IMR-90 (cell line): ENCODE measurements at regions not wholly inside any gene's neighbourhood (a gene's known extent, or its start where the extent isn't known, plus 50 kb on each side); places are given as distances from the start of the nearest gene placed in this dataset.
"Not testable (repeated sequence)": the region's sequence is repeated elsewhere in the genome, so short reads cannot be mapped to it uniquely, and the experiment has no call there.

Source experiments
- ATAC-seq: fragments of 200-7000 bp; cut with Tn5 transposase; 2 replicates; pipeline ENCODE4 v1.9.1; 2020; ENCODE audit warnings: low read depth, mild to moderate bottlenecking, moderate library complexity
- BruUV-seq: library from RNA; stranded (reverse); fragments of 400-500 nt; replicated peaks from 2 replicates; lab custom pipeline; 2021; lab: Mats Ljungman, UMichigan
- CTCF ChIA-PET: fragments of 300-600 bp; formaldehyde crosslinking; extraction: SDS; loops from one replicate; lab custom pipeline; 2021; ENCODE audit warnings: antibody characterized with exemption; lab: Yijun Ruan, JAX
- POLR2A ChIA-PET: fragments of 300-600 bp; sonication (Branson Sonifier 250); formaldehyde crosslinking; loops from one replicate; lab custom pipeline; 2022; ENCODE audit warnings: antibody characterized with exemption; ENCODE audit not compliant: unreplicated experiment; lab: Charles Lee
- DNase-seq: peaks from one replicate; pipeline ENCODE4 v3.0.0; 2013
- H2AFZ ChIP-seq: replicated peaks from 2 replicates; pipeline ENCODE3; 2013; ENCODE audit warnings: low read length, mild to moderate bottlenecking; ENCODE audit not compliant: poor library complexity
- H2AK5ac ChIP-seq: 2 replicates; pipeline ENCODE4 v1.6.1; 2013; ENCODE audit warnings: low read depth, low read length, inconsistent platforms
- H2AK9ac ChIP-seq: replicated peaks from 2 replicates; pipeline ENCODE3; 2013; ENCODE audit warnings: mild to moderate bottlenecking, low read depth, low read length, moderate library complexity; ENCODE audit not compliant: poor library complexity
- H2BK120ac ChIP-seq: 2 replicates; pipeline ENCODE4 v1.6.1; 2013; ENCODE audit warnings: low read depth, low read length, inconsistent platforms
- H2BK15ac ChIP-seq: 3 replicates; pipeline ENCODE4 v1.6.1; 2013; ENCODE audit warnings: low read depth, low read length, inconsistent platforms
- H2BK20ac ChIP-seq: 2 replicates; pipeline ENCODE4 v1.6.1; 2013; ENCODE audit warnings: low read depth, mild to moderate bottlenecking, inconsistent platforms, low read length, moderate library complexity
- H2BK5ac ChIP-seq: 2 replicates; pipeline ENCODE4 v1.6.1; 2013; ENCODE audit warnings: mild to moderate bottlenecking, low read depth, low read length, inconsistent platforms; ENCODE audit not compliant: poor library complexity, severe bottlenecking
- H3K14ac ChIP-seq: replicated peaks from 2 replicates; pipeline ENCODE4 v1.6.1; 2013; ENCODE audit warnings: low read depth, low read length, inconsistent platforms
- H3K18ac ChIP-seq: 2 replicates; pipeline ENCODE4 v1.6.1; 2013; ENCODE audit warnings: low read depth, low read length, control low read depth
- H3K23ac ChIP-seq: 2 replicates; pipeline ENCODE4 v1.6.1; 2013; ENCODE audit warnings: low read depth, low read length, inconsistent platforms
- H3K27ac ChIP-seq: 2 replicates; pipeline ENCODE4 v1.5.1; 2013; ENCODE audit warnings: mild to moderate bottlenecking, control low read depth, low read length; ENCODE audit not compliant: insufficient read depth
- H3K27me3 ChIP-seq: 2 replicates; pipeline ENCODE4 v1.6.1; 2013; ENCODE audit warnings: low read length; ENCODE audit not compliant: control insufficient read depth, insufficient read depth
- H3K36me3 ChIP-seq: 2 replicates; pipeline ENCODE4 v1.6.1; 2013; ENCODE audit warnings: low read length, mixed read lengths; ENCODE audit not compliant: control insufficient read depth, insufficient read depth
- H3K4ac ChIP-seq: 2 replicates; pipeline ENCODE4 v1.6.1; 2013; ENCODE audit warnings: low read depth, low read length, inconsistent platforms
- H3K4me1 ChIP-seq: 2 replicates; pipeline ENCODE4 v1.6.1; 2013; ENCODE audit warnings: low read length, mixed read lengths; ENCODE audit not compliant: control insufficient read depth, insufficient read depth
- H3K4me2 ChIP-seq: 2 replicates; pipeline ENCODE4 v1.6.1; 2013; ENCODE audit warnings: low read depth, mild to moderate bottlenecking, control low read depth, low read length, moderate library complexity
- H3K4me3 ChIP-seq: 2 replicates; pipeline ENCODE4 v1.5.1; 2013; ENCODE audit warnings: low read depth, mild to moderate bottlenecking, control low read depth, low read length, moderate library complexity; ENCODE audit not compliant: insufficient read depth
- H3K56ac ChIP-seq: 2 replicates; pipeline ENCODE4 v1.6.1; 2013; ENCODE audit warnings: low read length, inconsistent platforms; ENCODE audit not compliant: insufficient read depth; ENCODE audit errors: extremely low read depth
- H3K79me1 ChIP-seq, 2 experiments: 2 replicates each; pipeline ENCODE4 v1.6.1; 2013; ENCODE audit warnings: low read length in 2 of 2, inconsistent platforms in 1 of 2, low read depth in 1 of 2
- H3K9ac ChIP-seq: 2 replicates; pipeline ENCODE4 v1.6.1; 2013; ENCODE audit warnings: low read depth, low read length, control low read depth
- H3K9me1 ChIP-seq: 2 replicates; pipeline ENCODE4 v1.6.1; 2013; ENCODE audit warnings: low read length, inconsistent platforms; ENCODE audit not compliant: insufficient read depth
- H3K9me3 ChIP-seq: 2 replicates; pipeline ENCODE4 v1.6.1; 2013; ENCODE audit warnings: low read length; ENCODE audit not compliant: control insufficient read depth, insufficient read depth
- H4K20me1 ChIP-seq: 2 replicates; pipeline ENCODE4 v1.6.1; 2013; ENCODE audit warnings: low read length, inconsistent platforms; ENCODE audit not compliant: insufficient read depth
- H4K5ac ChIP-seq: 2 replicates; pipeline ENCODE4 v1.6.1; 2013; ENCODE audit warnings: mild to moderate bottlenecking, low read depth, low read length, control low read depth
- H4K8ac ChIP-seq, 2 experiments: 2 replicates each; pipeline ENCODE4 v1.6.1; 2013; ENCODE audit warnings: low read depth in 2 of 2, low read length in 2 of 2, control low read depth in 1 of 2, inconsistent platforms in 1 of 2
- H4K91ac ChIP-seq: 2 replicates; pipeline ENCODE4 v1.6.1; 2013; ENCODE audit warnings: low read depth, low read length, inconsistent platforms; ENCODE audit not compliant: insufficient read depth
- WGBS, 2 experiments: methylation state at CpG; one replicate each; pipeline versions ENCODE4 v1.1.5 to v1.1.7; 2013; ENCODE audit warnings: missing lambda C conversion rate in 2 of 2; ENCODE audit not compliant: insufficient read length in 1 of 2; ENCODE audit errors: extremely low coverage in 2 of 2; 5-methylcytosine and 5-hydroxymethylcytosine counted together
- dilution Hi-C: fragments of 300-500 bp; cut with HindIII; formaldehyde crosslinking; loops from one replicate; pipeline ENCODE4 v1.14.3; 2018; ENCODE audit warnings: low sequenced_read_pairs; ENCODE audit not compliant: unreplicated experiment
- in situ Hi-C: fragments of 300-500 bp; cut with MboI; formaldehyde crosslinking; loops from 3 replicates; pipeline ENCODE4 v1.14.3; 2019; ENCODE audit warnings: low sequenced_read_pairs, inconsistent platforms, mixed read lengths
- intact Hi-C: fragments of 100-400 bp; cut with micrococcal nuclease; formaldehyde crosslinking; loops from 2 replicates; pipeline ENCODE4 v1.10.0; 2022

DNA sequence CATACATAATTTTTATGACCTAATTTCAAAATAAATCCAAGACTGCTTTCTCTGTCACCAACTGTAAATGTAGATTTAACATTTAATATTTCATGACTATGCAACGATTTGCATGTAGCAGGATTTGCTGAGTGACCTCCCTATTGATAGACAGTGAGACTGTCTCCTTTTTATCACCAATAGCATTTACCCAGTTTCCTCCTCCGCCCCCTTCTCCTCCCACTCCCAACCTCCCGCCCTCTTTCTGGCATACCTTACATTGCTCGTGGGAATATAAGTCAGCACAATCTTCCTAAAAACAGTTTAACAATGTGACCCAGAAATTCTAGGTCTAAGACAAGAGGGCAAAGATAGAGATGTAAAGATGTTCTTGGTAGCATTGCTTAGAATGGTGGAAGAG is 55.1 kb upstream of the NOMO2 start:
- not testable (repeated sequence) for BruUV-seq, DNase-seq

More for the DNA sequence above, 55.1 kb upstream of the NOMO2 start:
- H2AK9ac ChIP-seq, H4K5ac ChIP-seq, H3K9me3 ChIP-seq, H3K9me1 ChIP-seq, H3K4ac ChIP-seq, H3K23ac ChIP-seq, H3K27ac ChIP-seq, H3K9ac ChIP-seq, H3K79me1 ChIP-seq, H3K14ac ChIP-seq, H3K36me3 ChIP-seq, POLR2A ChIA-PET, CTCF ChIA-PET, H2AK5ac ChIP-seq, H2BK20ac ChIP-seq, H3K4me2 ChIP-seq, H3K4me3 ChIP-seq, H2BK15ac ChIP-seq, H4K20me1 ChIP-seq, in situ Hi-C loops, intact Hi-C loops, H4K8ac ChIP-seq, H3K4me1 ChIP-seq, H2BK5ac ChIP-seq, H4K91ac ChIP-seq, H3K27me3 ChIP-seq, H2BK120ac ChIP-seq, H2AFZ ChIP-seq, dilution Hi-C loops, H3K18ac ChIP-seq, ATAC-seq, H3K56ac ChIP-seq: not testable (repeated sequence)
- no CpG with 5 or more reads among the region's 4 CpGs for WGBS, 2 experiments
